Epithelial cell of prostate (primary cell): ENCODE measurements at regions not wholly inside any gene's neighbourhood (a gene's known extent, or its start where the extent isn't known, plus 50 kb on each side); places are given as distances from the start of the nearest gene placed in this dataset.
"Not testable (repeated sequence)": the region's sequence is repeated elsewhere in the genome, so short reads cannot be mapped to it uniquely, and the experiment has no call there.

Experiments
- DNase-seq: peaks from one replicate; pipeline ENCODE4 v3.0.0-alpha.2; 2011; ENCODE audit warnings: low read depth, low spot score
- H3K27ac ChIP-seq: fragments of 450-650 bp; 2 replicates; pipeline ENCODE4 v1.5.1; 2017; ENCODE audit warnings: mild to moderate bottlenecking

- no peak overlapping the region for H3K27ac ChIP-seq
- no peak for DNase-seq
Measured at GRCh38 chr3:161893972-161894371, 397.4 kb downstream of the OTOL1 start.

- DNase-seq, result no peak
- no peak overlapping the region for H3K27ac ChIP-seq
Measured at GRCh38 chr3:161894657-161895056, 398.0 kb downstream of the OTOL1 start.

GRCh38 chr3:161905520-161906132, 409.0 kb downstream of the OTOL1 start:
- no peak for DNase-seq
- H3K27ac ChIP-seq, result no peak overlapping the region

GRCh38 chr3:161913786-161914389, 417.3 kb downstream of the OTOL1 start:
- DNase-seq, result no peak
- no peak overlapping the region for H3K27ac ChIP-seq

- no peak overlapping the region for H3K27ac ChIP-seq
- no peak for DNase-seq
Measured at GRCh38 chr3:161914703-161915417, 418.3 kb downstream of the OTOL1 start.

GRCh38 chr3:161915418-161915750, 418.8 kb downstream of the OTOL1 start:
- DNase-seq, result no peak
- H3K27ac ChIP-seq, result no peak overlapping the region

- no peak overlapping the region for H3K27ac ChIP-seq
- DNase-seq, result no peak
Measured at GRCh38 chr3:161920196-161920595, 423.6 kb downstream of the OTOL1 start.

- H3K27ac ChIP-seq, result no peak overlapping the region
- DNase-seq, result no peak
Measured at GRCh38 chr3:161925749-161926360, 429.2 kb downstream of the OTOL1 start.

GRCh38 chr3:161927131-161927530, 430.5 kb downstream of the OTOL1 start:
- no peak for DNase-seq
- H3K27ac ChIP-seq, result no peak overlapping the region

GRCh38 chr3:161939918-161940620, 443.5 kb downstream of the OTOL1 start:
- DNase-seq, result no peak
- H3K27ac ChIP-seq, result no peak overlapping the region

- no peak overlapping the region for H3K27ac ChIP-seq
Measured at GRCh38 chr3:161940621-161940965, 444.0 kb downstream of the OTOL1 start.

GRCh38 chr3:161941891-161942290, 445.3 kb downstream of the OTOL1 start:
- DNase-seq, result no peak
- H3K27ac ChIP-seq, result no peak overlapping the region

More at GRCh38 chr3:161940621-161940965, 444.0 kb downstream of the OTOL1 start:
- no peak for DNase-seq

- H3K27ac ChIP-seq, DNase-seq: not testable (repeated sequence)
Measured at GRCh38 chr3:161943801-161944345, 447.3 kb downstream of the OTOL1 start.

- no peak for DNase-seq
Measured at GRCh38 chr3:161946443-161946960, 449.9 kb downstream of the OTOL1 start.

GRCh38 chr3:161950318-161950868, 453.8 kb downstream of the OTOL1 start:
- H3K27ac ChIP-seq, result no peak overlapping the region
- no peak for DNase-seq

More at GRCh38 chr3:161946443-161946960, 449.9 kb downstream of the OTOL1 start:
- H3K27ac ChIP-seq, result no peak overlapping the region

GRCh38 chr3:161957467-161957866, 460.9 kb downstream of the OTOL1 start:
- DNase-seq, result no peak
- no peak overlapping the region for H3K27ac ChIP-seq

GRCh38 chr3:161964857-161965256, 468.2 kb downstream of the OTOL1 start:
- DNase-seq, result no peak

GRCh38 chr3:161969867-161970266, 473.3 kb downstream of the OTOL1 start:
- DNase-seq, result no peak
- H3K27ac ChIP-seq, result no peak overlapping the region

More at GRCh38 chr3:161964857-161965256, 468.2 kb downstream of the OTOL1 start:
- H3K27ac ChIP-seq, result no peak overlapping the region

GRCh38 chr3:161975201-161975600, 478.6 kb downstream of the OTOL1 start:
- no peak for DNase-seq
- no peak overlapping the region for H3K27ac ChIP-seq

- no peak overlapping the region for H3K27ac ChIP-seq
- DNase-seq, result no peak
Measured at GRCh38 chr3:161977063-161977462, 480.5 kb downstream of the OTOL1 start.
